ENCODE measurements at regions not wholly inside any gene's neighbourhood (a gene's known extent, or its start where the extent isn't known, plus 50 kb on each side); places are given as distances from the start of the nearest gene placed in this dataset.
"Not testable (repeated sequence)": the region's sequence is repeated elsewhere in the genome, so short reads cannot be mapped to it uniquely, and the experiment has no call there.

DNA sequence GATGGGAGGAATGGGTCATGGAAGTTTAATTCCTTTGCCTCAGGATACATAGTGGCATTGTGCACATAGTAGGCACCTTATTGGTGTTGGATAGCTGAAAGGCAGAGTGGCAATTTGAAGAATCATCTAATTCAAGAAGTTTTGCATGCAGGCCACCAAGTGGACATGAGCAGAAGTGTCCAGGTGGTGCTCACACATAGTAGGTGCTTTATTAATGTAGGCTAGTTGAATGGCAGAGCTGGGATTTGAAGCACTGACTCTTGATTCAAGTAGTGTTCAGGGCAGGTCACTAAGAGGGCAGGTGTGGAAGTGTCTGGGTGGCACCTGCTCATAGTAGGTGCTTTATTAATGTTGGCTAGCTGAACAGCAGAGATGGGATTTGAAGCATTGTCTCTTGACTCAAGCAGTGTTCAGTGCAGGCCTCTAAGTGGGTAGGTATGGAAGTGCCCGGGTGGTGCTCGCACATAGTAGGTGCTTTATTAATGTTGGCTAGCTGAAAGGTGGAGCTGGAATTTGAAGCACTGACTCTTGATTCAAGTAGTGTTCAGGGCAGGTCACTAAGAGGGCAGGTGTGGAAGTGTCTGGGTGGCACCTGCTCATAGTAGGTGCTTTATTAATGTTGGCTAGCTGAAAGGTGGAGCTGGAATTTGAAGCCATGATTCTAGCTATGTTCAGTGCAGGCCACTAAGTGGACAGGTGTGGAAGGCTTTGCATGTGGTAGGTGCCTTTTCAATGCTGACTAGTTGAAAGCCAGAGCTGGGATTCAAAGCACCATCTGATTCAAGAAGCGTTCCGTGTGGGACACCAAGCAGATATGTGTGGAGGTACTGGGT lies 58.3 kb upstream of the SORCS2 start:
- ATAC-seq; DNase-seq; H3K4me1 ChIP-seq (ENCODE audit: control insufficient read depth, insufficient read depth, low read length); H3K27ac ChIP-seq (ENCODE audit: low read length); H3K27me3 ChIP-seq (ENCODE audit: control insufficient read depth, insufficient read depth); intact Hi-C loops (cut with DNase I); H3K9me3 ChIP-seq (ENCODE audit: control insufficient read depth, low read length); H3K4me3 ChIP-seq (ENCODE audit: low read length): not testable (repeated sequence)
- 82% methylated on average over 4 of the region's 4 CpGs for WGBS

DNA sequence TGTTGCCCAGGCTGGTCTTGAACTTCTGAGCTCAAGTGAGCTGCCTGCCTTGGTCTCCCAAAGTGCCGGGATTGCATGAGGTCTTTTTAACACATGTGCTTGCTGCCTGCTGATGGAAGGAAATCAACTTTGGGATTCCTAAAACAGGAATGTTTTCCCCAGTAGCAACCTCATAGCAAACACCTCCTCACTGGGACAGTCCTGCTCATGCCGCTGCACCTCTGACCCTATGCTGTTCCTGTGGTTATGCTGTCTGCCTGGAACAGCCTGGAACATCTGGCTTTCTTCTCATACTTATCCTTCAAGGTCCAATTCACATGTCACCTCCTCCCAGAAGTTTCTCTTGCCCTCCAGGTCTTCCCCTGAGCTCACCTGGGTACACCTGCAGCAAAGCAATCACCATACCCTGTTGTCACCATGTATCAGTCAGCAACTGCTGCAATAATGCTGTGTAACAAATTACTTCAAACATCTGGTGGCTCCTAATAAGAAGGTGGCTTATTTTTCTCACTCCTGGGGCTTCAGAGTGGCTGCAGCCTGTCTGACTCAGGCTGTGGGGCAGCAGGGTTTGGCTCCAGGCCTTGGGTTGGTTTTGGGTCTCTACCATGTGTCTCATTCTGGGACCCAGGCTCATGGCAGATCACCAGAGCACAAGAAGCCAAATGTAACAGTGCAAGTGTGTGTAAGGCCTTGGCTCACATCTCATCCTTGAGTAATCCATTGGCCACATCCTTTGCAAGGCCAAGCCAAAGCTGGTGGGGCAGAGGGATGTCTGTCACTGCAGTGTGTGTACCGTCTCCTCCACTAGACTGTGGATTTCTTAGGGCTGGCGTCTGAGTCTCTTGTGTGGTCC lies 59.4 kb upstream of the SORCS2 start:
- intact Hi-C loops (cut with DNase I) = no loop called here
- DNase-seq (no peak), ATAC-seq (no peak)
- 89% methylated on average over 4 of the region's 4 CpGs for WGBS
- Histone ChIP-seq H3K9me3 (ENCODE audit: control insufficient read depth, low read length) (no peaks in the 10 kb centered on the region), H3K27ac (ENCODE audit: low read length) (no peak overlapping the region), H3K4me3 (ENCODE audit: low read length) (no peak overlapping the region), H3K27me3 (ENCODE audit: control insufficient read depth, insufficient read depth) (no peaks in the 10 kb centered on the region), H3K4me1 (ENCODE audit: control insufficient read depth, insufficient read depth, low read length) (no peaks in the 10 kb centered on the region)

DNA sequence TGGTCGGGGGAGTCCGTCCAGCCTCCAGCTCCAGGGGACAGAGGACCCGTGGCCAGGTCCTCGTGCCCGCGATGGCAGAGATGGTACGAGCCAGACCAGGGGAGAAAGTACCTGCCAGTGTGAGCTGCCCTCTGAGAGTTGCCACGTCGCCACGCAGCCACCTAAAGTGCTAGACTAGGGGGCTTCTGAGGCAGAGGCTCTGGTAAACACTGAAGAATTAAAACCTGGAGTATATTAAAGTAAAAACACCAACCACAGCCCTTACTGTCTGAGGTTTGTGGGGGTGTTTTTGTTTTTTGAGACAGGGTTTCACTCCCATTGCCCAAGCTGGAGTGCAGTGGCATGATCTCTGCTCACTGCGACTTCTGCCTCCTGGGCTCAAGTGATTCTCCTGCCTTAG lies 60.1 kb upstream of the SORCS2 start:
- DNase-seq (no peak), ATAC-seq (no peak)
- Histone ChIP-seq H3K4me1 (ENCODE audit: control insufficient read depth, insufficient read depth, low read length) (no peaks in the 10 kb centered on the region), H3K27ac (ENCODE audit: low read length) (no peak overlapping the region), H3K4me3 (ENCODE audit: low read length) (no peak overlapping the region), H3K27me3 (ENCODE audit: control insufficient read depth, insufficient read depth) (no peaks in the 10 kb centered on the region), H3K9me3 (ENCODE audit: control insufficient read depth, low read length) (no peaks in the 10 kb centered on the region)
- 87% methylated on average over 11 of the region's 11 CpGs for WGBS
- intact Hi-C loops (cut with DNase I) = no loop called here

DNA sequence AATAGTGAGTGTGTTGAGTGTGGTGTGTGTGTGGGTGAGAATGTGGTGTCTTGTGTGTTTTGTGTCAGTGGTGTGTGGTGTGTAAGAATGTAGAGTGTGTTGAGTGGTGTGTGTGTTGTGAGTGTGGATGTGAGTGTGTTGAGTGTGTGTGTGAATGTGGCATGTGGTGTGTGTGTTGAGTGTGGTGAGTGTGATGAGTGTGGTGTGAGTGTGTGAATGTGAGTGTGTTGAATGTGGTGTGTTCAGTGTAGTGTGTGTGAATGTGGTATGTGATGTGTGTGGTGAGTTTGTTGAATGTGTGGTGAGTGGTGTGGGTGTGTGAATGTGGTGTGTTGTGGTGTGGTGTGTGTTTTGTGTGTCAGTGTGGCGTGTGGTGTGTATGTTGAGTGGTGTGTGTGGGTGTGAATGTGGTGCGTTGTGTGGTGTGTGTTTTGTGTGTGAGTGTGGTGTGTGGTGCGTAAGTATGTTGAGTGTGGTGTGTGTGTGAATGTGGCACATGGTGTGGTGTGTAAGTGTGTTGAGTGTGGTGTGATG lies 60.8 kb upstream of the SORCS2 start:
- ATAC-seq (no peak), DNase-seq (no peak)
- Histone ChIP-seq H3K27me3 (ENCODE audit: control insufficient read depth, insufficient read depth) (no peaks in the 10 kb centered on the region), H3K9me3 (ENCODE audit: control insufficient read depth, low read length) (no peaks in the 10 kb centered on the region), H3K27ac (ENCODE audit: low read length) (no peak overlapping the region), H3K4me3 (ENCODE audit: low read length) (no peak overlapping the region), H3K4me1 (ENCODE audit: control insufficient read depth, insufficient read depth, low read length) (no peaks in the 10 kb centered on the region)
- WGBS = 64% methylated on average over 3 of the region's 3 CpGs
- intact Hi-C loops (cut with DNase I) = no loop called here

DNA sequence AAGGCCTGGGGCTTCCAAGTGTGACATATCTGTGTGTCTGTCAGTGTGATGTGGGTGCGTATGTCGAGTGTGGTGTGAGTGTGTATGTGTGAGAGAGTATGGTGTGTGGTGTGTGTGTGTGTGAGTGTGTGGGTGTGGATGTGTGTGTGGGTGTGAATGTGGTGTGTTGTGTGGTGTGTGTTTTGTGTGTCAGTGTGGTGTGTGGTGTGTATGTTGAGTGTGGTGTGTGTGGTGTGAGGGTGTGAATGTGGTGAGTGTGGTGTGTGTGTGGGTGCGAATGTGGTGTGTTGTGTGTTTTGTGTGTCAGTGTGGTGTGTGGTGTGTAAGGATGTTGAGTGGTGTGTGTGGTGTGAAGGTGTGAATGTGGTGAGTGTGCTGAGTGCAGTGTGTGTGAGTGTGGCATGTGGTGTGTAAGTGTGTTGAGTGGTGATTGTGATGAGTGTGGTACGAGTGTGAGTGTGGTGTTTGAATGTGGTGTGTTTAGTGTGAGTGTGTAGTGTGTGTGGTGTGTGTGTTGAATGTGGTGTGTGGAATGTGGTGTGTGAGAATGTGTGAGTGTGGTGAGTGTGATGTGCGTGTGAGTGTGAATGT lies 61.6 kb upstream of the SORCS2 start:
- ATAC-seq (no peak), DNase-seq (no peak)
- no peak overlapping the region for H3K27ac ChIP-seq (ENCODE audit: low read length)
- H3K4me3 ChIP-seq (ENCODE audit: low read length) = no peak overlapping the region
- intact Hi-C loops (cut with DNase I) = no loop called here
- H3K27me3 ChIP-seq (ENCODE audit: control insufficient read depth, insufficient read depth) = no peaks in the 10 kb centered on the region
- H3K4me1 ChIP-seq (ENCODE audit: control insufficient read depth, insufficient read depth, low read length) = no peaks in the 10 kb centered on the region
- no peaks in the 10 kb centered on the region for H3K9me3 ChIP-seq (ENCODE audit: control insufficient read depth, low read length)
- WGBS = 88% methylated on average over 5 of the region's 5 CpGs

DNA sequence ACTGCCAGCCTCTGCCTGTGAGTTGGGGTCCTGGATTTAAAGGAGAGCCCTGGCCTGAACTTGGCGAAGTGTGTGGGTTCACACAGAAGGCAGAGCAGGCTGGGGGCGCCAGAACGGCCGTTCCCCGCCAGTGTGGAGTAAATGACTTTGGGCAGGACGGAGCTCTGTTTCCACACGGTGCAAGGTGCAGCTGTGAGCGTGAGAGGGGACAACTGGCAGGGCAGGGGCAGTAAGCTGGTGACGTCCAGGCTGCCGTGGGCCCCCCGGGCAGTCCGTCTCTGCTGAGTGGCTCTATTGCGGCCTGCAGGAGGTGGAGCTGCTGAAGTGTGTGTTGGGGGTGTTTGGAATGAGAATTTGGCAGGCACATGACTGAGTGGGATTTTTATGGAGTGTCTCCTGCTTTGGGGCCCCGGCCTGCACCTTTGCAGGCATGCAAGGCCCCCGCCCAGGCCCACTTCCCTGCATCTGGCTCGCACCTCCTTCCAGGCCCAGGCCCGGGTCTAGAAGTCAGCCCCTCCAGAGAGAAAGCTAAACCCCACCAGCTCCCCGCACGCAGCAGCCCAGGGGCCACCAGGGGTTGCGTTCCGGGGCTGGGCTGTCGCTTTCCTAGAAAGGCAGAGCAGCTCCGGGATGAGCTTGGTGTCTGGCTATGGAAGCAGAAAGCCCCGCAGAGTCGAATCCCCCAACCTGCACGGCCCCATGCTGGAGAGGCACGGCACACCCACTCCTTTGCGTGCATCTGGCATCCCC lies 62.2 kb upstream of the GRPEL1 start:
- Histone ChIP-seq H3K9me3 (ENCODE audit: control insufficient read depth, low read length) (no peaks in the 10 kb centered on the region), H3K4me3 (ENCODE audit: low read length) (no peak overlapping the region), H3K27ac (ENCODE audit: low read length) (no peak overlapping the region), H3K27me3 (ENCODE audit: control insufficient read depth, insufficient read depth) (no peaks in the 10 kb centered on the region), H3K4me1 (ENCODE audit: control insufficient read depth, insufficient read depth, low read length) (no peaks in the 10 kb centered on the region)
- WGBS = 72% methylated on average over 28 of the region's 28 CpGs
- intact Hi-C loops (cut with DNase I) = no loop called here
- ATAC-seq = no peak
- no peak for DNase-seq

DNA sequence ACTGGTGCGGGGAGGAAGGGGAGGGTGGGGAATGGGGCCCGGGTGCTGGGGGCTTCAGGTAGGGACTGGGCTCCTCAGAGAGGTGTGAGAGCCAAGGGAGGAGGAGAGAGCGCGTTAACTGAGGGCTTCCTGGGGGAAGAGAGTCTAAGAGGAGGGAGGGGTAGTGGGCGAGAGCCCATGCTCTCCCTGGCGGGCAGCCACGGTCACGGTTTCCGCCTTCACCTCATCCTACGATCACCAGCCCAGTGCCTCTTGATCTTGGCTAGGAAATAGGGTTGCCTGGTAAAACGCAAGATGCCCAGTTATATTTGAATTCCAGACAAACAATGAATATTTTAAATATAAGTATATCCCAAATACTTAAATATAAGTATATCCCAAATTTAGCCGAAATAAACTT lies 60.8 kb upstream of the GRPEL1 start:
- DNase-seq (no peak), ATAC-seq (no peak)
- H3K9me3 ChIP-seq (ENCODE audit: control insufficient read depth, low read length) = no peaks in the 10 kb centered on the region
- intact Hi-C loops (cut with DNase I) = no loop called here
- no peaks in the 10 kb centered on the region for H3K4me1 ChIP-seq (ENCODE audit: control insufficient read depth, insufficient read depth, low read length)
- H3K4me3 ChIP-seq (ENCODE audit: low read length) = no peak overlapping the region
- no peaks in the 10 kb centered on the region for H3K27me3 ChIP-seq (ENCODE audit: control insufficient read depth, insufficient read depth)
- H3K27ac ChIP-seq (ENCODE audit: low read length) = no peak overlapping the region
- 85% methylated on average over 12 of the region's 12 CpGs for WGBS

DNA sequence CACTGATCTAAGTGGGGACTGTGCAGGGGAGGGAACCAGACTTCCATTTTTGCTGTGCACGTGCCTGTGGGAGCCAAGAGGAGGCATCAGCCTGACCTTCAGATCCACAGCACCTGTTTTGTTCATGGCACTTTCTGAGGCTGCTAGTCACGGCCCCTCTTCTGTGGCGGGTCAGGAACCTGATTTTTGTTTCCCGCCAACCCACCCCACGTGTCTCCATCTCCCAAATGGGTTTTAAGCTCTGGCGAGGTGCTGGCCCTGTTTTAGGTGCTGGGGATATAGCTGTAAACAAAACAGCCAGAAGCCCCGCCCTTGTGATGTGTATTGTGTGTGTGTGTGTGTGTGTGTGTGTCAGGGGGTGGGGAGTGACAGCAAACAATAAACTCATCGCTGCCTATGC lies 60.4 kb upstream of the GRPEL1 start:
- intact Hi-C loops (cut with DNase I) = no loop called here

DNA sequence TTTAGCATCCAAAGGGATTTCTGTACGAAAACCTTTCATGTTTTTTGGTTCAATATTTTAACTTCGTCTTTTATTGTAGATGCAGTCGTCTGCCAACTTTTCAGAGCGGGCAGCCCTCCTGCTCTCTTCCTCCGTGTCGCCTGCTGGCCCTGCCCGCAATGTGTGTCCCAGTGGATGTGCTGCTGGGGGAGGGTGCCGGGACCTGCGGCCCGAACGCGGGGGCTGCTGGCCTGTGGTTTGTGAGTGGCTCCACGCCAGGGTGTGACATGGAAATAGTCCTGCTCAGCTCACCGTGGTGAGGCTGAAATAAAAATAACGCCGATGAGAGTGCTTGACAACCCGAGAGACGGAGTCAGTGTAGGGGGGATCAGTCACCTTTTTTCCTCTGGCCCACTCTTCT lies 59.7 kb upstream of the GRPEL1 start:
- Histone ChIP-seq H3K4me3 (ENCODE audit: low read length) (no peak overlapping the region), H3K9me3 (ENCODE audit: control insufficient read depth, low read length) (no peaks in the 10 kb centered on the region), H3K4me1 (ENCODE audit: control insufficient read depth, insufficient read depth, low read length) (no peaks in the 10 kb centered on the region), H3K27me3 (ENCODE audit: control insufficient read depth, insufficient read depth) (no peaks in the 10 kb centered on the region), H3K27ac (ENCODE audit: low read length) (no peak overlapping the region)
- 58% methylated on average over 18 of the region's 18 CpGs for WGBS
- DNase-seq (no peak), ATAC-seq (no peak)
- intact Hi-C loops (cut with DNase I) = no loop called here

More for the DNA sequence above, 60.4 kb upstream of the GRPEL1 start:
- ATAC-seq = no peak
- H3K27me3 ChIP-seq (ENCODE audit: control insufficient read depth, insufficient read depth) = no peaks in the 10 kb centered on the region
- H3K9me3 ChIP-seq (ENCODE audit: control insufficient read depth, low read length) = no peaks in the 10 kb centered on the region
- no peaks in the 10 kb centered on the region for H3K4me1 ChIP-seq (ENCODE audit: control insufficient read depth, insufficient read depth, low read length)
- no peak overlapping the region for H3K27ac ChIP-seq (ENCODE audit: low read length)
- H3K4me3 ChIP-seq (ENCODE audit: low read length) = no peak overlapping the region
- DNase-seq = no peak
- WGBS = 85% methylated on average over 8 of the region's 8 CpGs

DNA sequence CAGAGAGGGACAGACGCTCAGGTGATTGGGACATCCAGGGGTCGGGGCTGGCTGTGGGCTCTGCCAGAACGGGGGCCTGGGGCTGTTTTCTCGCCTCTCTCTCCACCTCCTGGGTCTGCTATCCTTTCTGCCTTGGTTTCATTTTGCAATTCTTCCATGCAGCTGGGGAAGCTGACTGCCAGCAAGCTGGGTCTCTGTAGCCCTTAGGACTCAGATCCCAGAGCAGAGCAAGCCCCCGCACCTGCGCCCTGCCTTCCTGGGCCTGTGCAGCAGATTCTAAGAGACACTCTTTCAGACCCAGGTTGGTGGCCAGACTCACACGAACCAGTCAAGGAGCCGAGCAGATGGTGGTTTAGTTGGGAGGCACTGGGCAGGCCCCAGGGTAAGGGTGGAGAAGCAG lies 59.1 kb upstream of the GRPEL1 start:
- no peaks in the 10 kb centered on the region for H3K27me3 ChIP-seq (ENCODE audit: control insufficient read depth, insufficient read depth)
- ATAC-seq = no peak
- intact Hi-C loops (cut with DNase I) = no loop called here
- DNase-seq = no peak
- 78% methylated on average over 8 of the region's 8 CpGs for WGBS
- H3K9me3 ChIP-seq (ENCODE audit: control insufficient read depth, low read length) = no peaks in the 10 kb centered on the region
- H3K4me1 ChIP-seq (ENCODE audit: control insufficient read depth, insufficient read depth, low read length) = no peaks in the 10 kb centered on the region
- no peak overlapping the region for H3K27ac ChIP-seq (ENCODE audit: low read length)
- no peak overlapping the region for H3K4me3 ChIP-seq (ENCODE audit: low read length)
